Keratinocyte (primary cell): ENCODE measurements at regions not wholly inside any gene's neighbourhood (a gene's known extent, or its start where the extent isn't known, plus 50 kb on each side); places are given as distances from the start of the nearest gene placed in this dataset.

Experiments
- DNase-seq: peaks from one replicate; pipeline ENCODE4 v3.0.0-alpha.2; 2011; ENCODE audit warnings: low read depth, missing footprints, low spot score
- FAIRE-seq: peaks from 2 replicates; lab custom pipeline; 2011; peaks lifted over from hg19 to GRCh38; lab: Jason Lieb, UNC
- H2AFZ ChIP-seq: 2 replicates; pipeline ENCODE4 v1.6.0; 2012; ENCODE audit warnings: low read length, control low read depth, inconsistent platforms; ENCODE audit not compliant: control insufficient read depth
- H3K27ac ChIP-seq: 2 replicates; pipeline ENCODE4 v1.5.1; 2011; ENCODE audit warnings: low read length; ENCODE audit not compliant: control insufficient read depth, insufficient read depth
- H3K27me3 ChIP-seq: 3 replicates; pipeline ENCODE4 v1.6.0; 2011; ENCODE audit warnings: low read length; ENCODE audit not compliant: control insufficient read depth, insufficient read depth; ENCODE audit errors: extremely low read depth
- H3K36me3 ChIP-seq, 2 experiments: 2 replicates in 1 of 2; 3 replicates in 1 of 2; pipeline ENCODE4 v1.5.1; 2011; ENCODE audit warnings: low read length in 2 of 2, mild to moderate bottlenecking in 1 of 2; ENCODE audit not compliant: control insufficient read depth in 2 of 2, insufficient read depth in 2 of 2; ENCODE audit errors: extremely low read depth in 1 of 2
- H3K4me1 ChIP-seq: 3 replicates; pipeline ENCODE4 v1.5.1; 2011; ENCODE audit warnings: low read length; ENCODE audit not compliant: control insufficient read depth, insufficient read depth; ENCODE audit errors: extremely low read depth
- H3K4me2 ChIP-seq: 3 replicates; pipeline ENCODE4 v1.6.0; 2011; ENCODE audit warnings: low read depth, low read length; ENCODE audit not compliant: control insufficient read depth, insufficient read depth; ENCODE audit errors: extremely low read depth
- H3K4me3 ChIP-seq, 3 experiments: fragments of 200-600 bp in 1 of 3; sonication (generic) in 1 of 3; 2 replicates in 2 of 3; 3 replicates in 1 of 3; pipeline ENCODE4 v1.5.1; 2011 to 2016; ENCODE audit warnings: low read length in 3 of 3, mild to moderate bottlenecking in 3 of 3, control low read depth in 2 of 3, inconsistent platforms in 1 of 3, low read depth in 1 of 3, mixed read lengths in 1 of 3, mixed run types in 1 of 3, moderate library complexity in 1 of 3; ENCODE audit not compliant: control insufficient read depth in 2 of 3, insufficient read depth in 2 of 3; ENCODE audit errors: extremely low read depth in 1 of 3
- H3K79me2 ChIP-seq: 2 replicates; pipeline ENCODE4 v1.6.0; 2012; ENCODE audit warnings: low read length; ENCODE audit not compliant: control insufficient read depth, insufficient read depth
- H3K9ac ChIP-seq: 3 replicates; pipeline ENCODE4 v1.6.0; 2011; ENCODE audit warnings: low read length; ENCODE audit not compliant: control insufficient read depth, insufficient read depth; ENCODE audit errors: extremely low read depth
- H3K9me1 ChIP-seq: 3 replicates; pipeline ENCODE4 v1.6.0; 2011; ENCODE audit warnings: low read length; ENCODE audit not compliant: control insufficient read depth, insufficient read depth; ENCODE audit errors: extremely low read depth
- H3K9me3 ChIP-seq: 2 replicates; pipeline ENCODE4 v1.5.1; 2012; ENCODE audit warnings: low read depth, low read length; ENCODE audit not compliant: control insufficient read depth
- H4K20me1 ChIP-seq: 3 replicates; pipeline ENCODE4 v1.6.0; 2011; ENCODE audit warnings: low read length; ENCODE audit not compliant: control insufficient read depth, insufficient read depth; ENCODE audit errors: extremely low read depth
- CTCF ChIP-seq, 3 experiments: IDR thresholded peaks in 1 of 3; conservative IDR thresholded peaks in 1 of 3; optimal IDR thresholded peaks in 1 of 3; 2 replicates in 2 of 3; 3 replicates in 1 of 3; pipeline versions ENCODE3 to v1.5.1; 2011; ENCODE audit warnings: low read length in 3 of 3, mild to moderate bottlenecking in 3 of 3, moderate library complexity in 2 of 3, control low read depth in 1 of 3, inconsistent platforms in 1 of 3; ENCODE audit not compliant: insufficient read depth in 2 of 3; ENCODE audit errors: extremely low read depth in 1 of 3
- EZH2 ChIP-seq: IDR thresholded peaks from one replicate; pipeline ENCODE4 v1.6.1; 2012; ENCODE audit warnings: inconsistent platforms, mild to moderate bottlenecking, low read length, moderate library complexity
- dilution Hi-C: fragments of 300-500 bp; cut with MboI; formaldehyde crosslinking; loops from one replicate; pipeline ENCODE4 v1.7.0; 2020; ENCODE audit warnings: low sequenced_read_pairs; ENCODE audit not compliant: extremely low pct_ligation_motif_present

- H3K9me1 ChIP-seq: no peaks in the 10 kb centered on the region
- peaks cover 16% of the 10 kb centered on the region for H3K4me1 ChIP-seq
- no peak overlapping the region for H3K4me2 ChIP-seq
- dilution Hi-C loops: no loop called here
- no peak overlapping the region for H3K27ac ChIP-seq
- no peaks in the 10 kb centered on the region for H3K9me3 ChIP-seq
- TF ChIP-seq EZH2: no peak
- TF ChIP-seq CTCF (optimal IDR thresholded peaks at IDR 0.05 in 1 of 3, IDR thresholded peaks at IDR 0.05 in 1 of 3, conservative IDR thresholded peaks at IDR 0.05 in 1 of 3; ENCODE audit: extremely low read depth in 1 of 3, insufficient read depth in 2 of 3, low read length in 3 of 3): no peak
- H4K20me1 ChIP-seq: no peaks in the 10 kb centered on the region
- no peak overlapping the region for H3K4me3 ChIP-seq
- no peak overlapping the region for H2AFZ ChIP-seq
- no peaks in the 10 kb centered on the region for H3K27me3 ChIP-seq
- no peaks in the 10 kb centered on the region for H3K36me3 ChIP-seq
- FAIRE-seq (no peak), DNase-seq (no peak)
- H3K9ac ChIP-seq: no peak overlapping the region
- H3K79me2 ChIP-seq: no peaks in the 10 kb centered on the region
Measured at GRCh38 chr1:193525917-193526710, 339.7 kb upstream of the B3GALT2 start.

GRCh38 chr1:193525411-193525810 lies 339.0 kb upstream of the B3GALT2 start:
- dilution Hi-C loops: no loop called here
- Histone ChIP-seq H3K9ac (no peak overlapping the region), H3K27me3 (no peaks in the 10 kb centered on the region), H3K4me2 (no peak overlapping the region), H4K20me1 (no peaks in the 10 kb centered on the region), H3K9me3 (no peaks in the 10 kb centered on the region), H2AFZ (peak overlapping the region; percentile 3), H3K4me1 (peaks cover 16% of the 10 kb centered on the region), H3K9me1 (no peaks in the 10 kb centered on the region), H3K36me3 (no peaks in the 10 kb centered on the region), H3K27ac (no peak overlapping the region), H3K79me2 (no peaks in the 10 kb centered on the region), H3K4me3 (no peak overlapping the region)
- TF ChIP-seq EZH2 (no peak), CTCF (optimal IDR thresholded peaks at IDR 0.05 in 1 of 3, IDR thresholded peaks at IDR 0.05 in 1 of 3, conservative IDR thresholded peaks at IDR 0.05 in 1 of 3; ENCODE audit: extremely low read depth in 1 of 3, insufficient read depth in 2 of 3, low read length in 3 of 3) (no peak)
- no peak for DNase-seq
- no peak for FAIRE-seq
